H1 (cell line): ENCODE measurements at regions not wholly inside any gene's neighbourhood (a gene's known extent, or its start where the extent isn't known, plus 50 kb on each side); places are given as distances from the start of the nearest gene placed in this dataset.
A peak's percentile ranks its signal among the peaks of the same experiment; 100 is the strongest.

Source experiments
- CTCF ChIA-PET: fragments of 300-600 bp; sonication (Branson Sonifier 250); formaldehyde crosslinking; loops from one replicate; lab custom pipeline; 2021; ENCODE audit not compliant: partially characterized antibody; lab: Charles Lee
- POLR2A ChIA-PET: fragments of 300-600 bp; sonication (Branson Sonifier 250); formaldehyde crosslinking; loops from one replicate; lab custom pipeline; 2021; ENCODE audit warnings: inconsistent platforms; ENCODE audit not compliant: partially characterized antibody; lab: Charles Lee
- DNase-seq, 2 experiments: peaks; one replicate each; pipeline versions ENCODE4 v3.0.0 to v3.0.0-alpha.2; 2010 to 2022; ENCODE audit warnings: low spot score in 2 of 2, low read depth in 1 of 2, mixed read lengths in 1 of 2
- FAIRE-seq: peaks from 2 replicates; lab custom pipeline; 2011; peaks lifted over from hg19 to GRCh38; lab: Jason Lieb, UNC
- H2AFZ ChIP-seq: 2 replicates; pipeline ENCODE4 v1.8.1; 2012; ENCODE audit warnings: low read length, inconsistent platforms
- H2AK5ac ChIP-seq: 2 replicates; pipeline ENCODE4 v1.6.1; 2013; ENCODE audit warnings: low read depth, low read length
- H2BK120ac ChIP-seq: replicated peaks from 2 replicates; pipeline ENCODE3; 2013; ENCODE audit warnings: low read depth, low read length, inconsistent platforms
- H2BK12ac ChIP-seq: 2 replicates; pipeline ENCODE4 v1.6.1; 2013; ENCODE audit warnings: low read depth, low read length
- H2BK15ac ChIP-seq: 2 replicates; pipeline ENCODE4 v1.6.1; 2013; ENCODE audit warnings: low read length
- H2BK20ac ChIP-seq: 2 replicates; pipeline ENCODE4 v1.6.1; 2013; ENCODE audit warnings: low read length
- H2BK5ac ChIP-seq: 2 replicates; pipeline ENCODE4 v1.6.1; 2013; ENCODE audit warnings: low read depth, low read length
- H3K14ac ChIP-seq: 2 replicates; pipeline ENCODE4 v1.6.1; 2013; ENCODE audit warnings: inconsistent platforms; ENCODE audit not compliant: insufficient read length
- H3K18ac ChIP-seq: 2 replicates; pipeline ENCODE4 v1.6.1; 2013; ENCODE audit warnings: low read length; ENCODE audit errors: extremely low read depth
- H3K23ac ChIP-seq: 2 replicates; pipeline ENCODE4 v1.6.1; 2013; ENCODE audit warnings: inconsistent platforms; ENCODE audit not compliant: insufficient read length
- H3K23me2 ChIP-seq: 2 replicates; pipeline ENCODE4 v1.6.1; 2013; ENCODE audit warnings: low read depth, low read length
- H3K27ac ChIP-seq: 2 replicates; pipeline ENCODE4 v1.6.1; 2011; ENCODE audit warnings: low read depth, low read length, inconsistent platforms
- H3K27me3 ChIP-seq, 4 experiments: replicated peaks in 1 of 4; 1 replicate in 1 of 4; 2 replicates in 3 of 4; pipeline versions ENCODE4 v1.6.1 to v1.8.1; 2011 to 2013; ENCODE audit warnings: low read length in 3 of 4, mild to moderate bottlenecking in 3 of 4, inconsistent platforms in 2 of 4, mixed read lengths in 2 of 4, moderate library complexity in 1 of 4; ENCODE audit not compliant: control insufficient read depth in 3 of 4, insufficient read depth in 3 of 4; ENCODE audit errors: extremely low read depth in 1 of 4
- H3K36me3 ChIP-seq, 4 experiments: 2 replicates each; pipeline versions ENCODE4 v1.6.1 to v1.8.1; 2011 to 2013; ENCODE audit warnings: mild to moderate bottlenecking in 4 of 4, low read length in 3 of 4, moderate library complexity in 2 of 4, control low read depth in 1 of 4, inconsistent platforms in 1 of 4; ENCODE audit not compliant: insufficient read depth in 4 of 4, control insufficient read depth in 2 of 4
- H3K4ac ChIP-seq: replicated peaks from 2 replicates; pipeline ENCODE3; 2013; ENCODE audit warnings: low read length, low read depth, mixed read lengths, inconsistent platforms; ENCODE audit not compliant: insufficient read length
- H3K4me1 ChIP-seq, 4 experiments: replicated peaks in 1 of 4; 1 replicate in 1 of 4; 2 replicates in 3 of 4; pipeline versions ENCODE4 v1.6.1 to v1.8.1; 2011 to 2013; ENCODE audit warnings: low read length in 3 of 4, inconsistent platforms in 2 of 4, mixed read lengths in 1 of 4; ENCODE audit not compliant: insufficient read depth in 4 of 4, control insufficient read depth in 3 of 4
- H3K4me2 ChIP-seq, 2 experiments: 2 replicates each; pipeline versions ENCODE4 v1.6.1 to v1.8.1; 2011 to 2013; ENCODE audit warnings: low read depth in 2 of 2, low read length in 2 of 2, control low read depth in 1 of 2, inconsistent platforms in 1 of 2, mild to moderate bottlenecking in 1 of 2; ENCODE audit not compliant: insufficient read depth in 1 of 2
- H3K4me3 ChIP-seq, 4 experiments: fragments of 200-600, 300-600 bp in 1 of 4; sonication (generic), shearing (Covaris generic), sonication (Bioruptor Twin) in 1 of 4; 2 replicates each; pipeline versions ENCODE4 v1.5.1 to v1.8.1; 2011 to 2016; ENCODE audit warnings: low read length in 4 of 4, low read depth in 3 of 4, control low read depth in 2 of 4, inconsistent platforms in 2 of 4, mild to moderate bottlenecking in 2 of 4, mixed read lengths in 1 of 4, moderate library complexity in 1 of 4; ENCODE audit not compliant: insufficient read depth in 2 of 4; ENCODE audit errors: extremely low read depth in 1 of 4
- H3K56ac ChIP-seq: replicated peaks from 2 replicates; pipeline ENCODE3; 2013; ENCODE audit warnings: low read depth, mild to moderate bottlenecking, mixed read lengths, low read length, inconsistent platforms; ENCODE audit not compliant: insufficient read length
- H3K79me1 ChIP-seq: 2 replicates; pipeline ENCODE4 v1.6.1; 2013; ENCODE audit warnings: low read depth, low read length, control low read depth
- H3K79me2 ChIP-seq, 2 experiments: 2 replicates each; pipeline versions ENCODE4 v1.6.1 to v1.8.1; 2012 to 2013; ENCODE audit warnings: low read length in 2 of 2, mild to moderate bottlenecking in 2 of 2, inconsistent platforms in 1 of 2; ENCODE audit not compliant: insufficient read depth in 2 of 2, control insufficient read depth in 1 of 2
- H3K9ac ChIP-seq, 4 experiments: replicated peaks in 1 of 4; 1 replicate in 1 of 4; 2 replicates in 3 of 4; pipeline versions ENCODE4 v1.6.1 to v1.8.1; 2011 to 2013; ENCODE audit warnings: low read depth in 3 of 4, low read length in 3 of 4, control low read depth in 2 of 4, mild to moderate bottlenecking in 2 of 4, moderate library complexity in 2 of 4, inconsistent platforms in 1 of 4; ENCODE audit errors: extremely low read depth in 1 of 4
- H3K9me3 ChIP-seq, 2 experiments: 2 replicates each; pipeline versions ENCODE4 v1.6.1 to v1.8.1; 2012 to 2013; ENCODE audit warnings: mild to moderate bottlenecking in 2 of 2, moderate library complexity in 2 of 2, control low read depth in 1 of 2, inconsistent platforms in 1 of 2, low read depth in 1 of 2, low read length in 1 of 2, mixed read lengths in 1 of 2; ENCODE audit not compliant: insufficient read depth in 2 of 2
- H4K20me1 ChIP-seq, 2 experiments: replicated peaks in 1 of 2; 2 replicates each; pipeline versions ENCODE3 to v1.8.1; 2011 to 2013; ENCODE audit warnings: inconsistent platforms in 2 of 2, low read length in 2 of 2, mild to moderate bottlenecking in 1 of 2; ENCODE audit not compliant: insufficient read depth in 2 of 2, control insufficient read depth in 1 of 2
- H4K5ac ChIP-seq: 2 replicates; pipeline ENCODE4 v1.6.1; 2013; ENCODE audit warnings: low read length, low read depth, mixed read lengths, inconsistent platforms; ENCODE audit not compliant: insufficient read length
- H4K8ac ChIP-seq: 2 replicates; pipeline ENCODE4 v1.8.0; 2013; ENCODE audit warnings: mild to moderate bottlenecking, moderate library complexity, low read length, inconsistent platforms; ENCODE audit not compliant: insufficient read depth; ENCODE audit errors: extremely low read depth
- H4K91ac ChIP-seq: replicated peaks from 2 replicates; pipeline ENCODE3; 2013; ENCODE audit warnings: low read length, mixed read lengths, inconsistent platforms; ENCODE audit not compliant: insufficient read length
- CREB1 ChIP-seq: IDR thresholded peaks from 2 replicates; pipeline ENCODE4 v1.6.1; 2012; ENCODE audit warnings: inconsistent platforms
- CTCF ChIP-seq, 3 experiments: IDR thresholded peaks; 1 replicate in 2 of 3; 2 replicates in 1 of 3; pipeline versions ENCODE4 v1.5.1 to v1.6.1; 2011; ENCODE audit warnings: low read length in 3 of 3, mild to moderate bottlenecking in 3 of 3, inconsistent platforms in 2 of 3, low read depth in 1 of 3, moderate library complexity in 1 of 3; ENCODE audit not compliant: insufficient read depth in 1 of 3; ENCODE audit errors: control extremely low read depth in 1 of 3
- FOSL1 ChIP-seq: IDR thresholded peaks from 2 replicates; pipeline ENCODE4 v1.6.1; 2011; ENCODE audit warnings: mild to moderate bottlenecking, low read depth, low read length, moderate library complexity; ENCODE audit not compliant: insufficient read depth
- GABPA ChIP-seq: IDR thresholded peaks from 2 replicates; pipeline ENCODE4 v1.6.1; 2011; ENCODE audit warnings: mild to moderate bottlenecking, low read length, moderate library complexity, borderline replicate concordance; ENCODE audit not compliant: insufficient read depth
- GTF2F1 ChIP-seq: IDR thresholded peaks from 2 replicates; pipeline ENCODE4 v1.6.1; 2012; ENCODE audit warnings: low read depth, low read length, improper control_type of control experiment, borderline replicate concordance
- MAFK ChIP-seq: IDR thresholded peaks from 2 replicates; pipeline ENCODE4 v1.6.1; 2012; ENCODE audit warnings: low read depth, mild to moderate bottlenecking, improper control_type of control experiment, low read length
- RAD21 ChIP-seq, 2 experiments: IDR thresholded peaks in 1 of 2; conservative IDR thresholded peaks in 1 of 2; 2 replicates each; pipeline ENCODE4 v1.6.1; 2011; ENCODE audit warnings: low read depth in 2 of 2, low read length in 2 of 2, improper control_type of control experiment in 1 of 2, inconsistent platforms in 1 of 2, mild to moderate bottlenecking in 1 of 2, moderate library complexity in 1 of 2
- TAF1 ChIP-seq: IDR thresholded peaks from 2 replicates; pipeline ENCODE4 v1.6.1; 2011; ENCODE audit warnings: mild to moderate bottlenecking, low read depth, low read length
- TBP ChIP-seq: IDR thresholded peaks from 2 replicates; pipeline ENCODE4 v1.6.1; 2011; ENCODE audit warnings: low read depth, low read length, improper control_type of control experiment
- WGBS, 2 experiments: shearing (Covaris generic) in 1 of 2; methylation state at CpG; one replicate each; pipeline versions ENCODE4 v1.1.6 to v1.1.7; 2013 to 2015; ENCODE audit warnings: low lambda C conversion rate in 2 of 2, mixed read lengths in 2 of 2, inconsistent platforms in 1 of 2, low coverage in 1 of 2, missing lambda C conversion rate in 1 of 2; ENCODE audit not compliant: insufficient replicate concordance in 2 of 2, insufficient coverage in 1 of 2, insufficient read length in 1 of 2; ENCODE audit errors: extremely low coverage in 1 of 2, missing lambda C conversion rate in 1 of 2; 5-methylcytosine and 5-hydroxymethylcytosine counted together

DNA sequence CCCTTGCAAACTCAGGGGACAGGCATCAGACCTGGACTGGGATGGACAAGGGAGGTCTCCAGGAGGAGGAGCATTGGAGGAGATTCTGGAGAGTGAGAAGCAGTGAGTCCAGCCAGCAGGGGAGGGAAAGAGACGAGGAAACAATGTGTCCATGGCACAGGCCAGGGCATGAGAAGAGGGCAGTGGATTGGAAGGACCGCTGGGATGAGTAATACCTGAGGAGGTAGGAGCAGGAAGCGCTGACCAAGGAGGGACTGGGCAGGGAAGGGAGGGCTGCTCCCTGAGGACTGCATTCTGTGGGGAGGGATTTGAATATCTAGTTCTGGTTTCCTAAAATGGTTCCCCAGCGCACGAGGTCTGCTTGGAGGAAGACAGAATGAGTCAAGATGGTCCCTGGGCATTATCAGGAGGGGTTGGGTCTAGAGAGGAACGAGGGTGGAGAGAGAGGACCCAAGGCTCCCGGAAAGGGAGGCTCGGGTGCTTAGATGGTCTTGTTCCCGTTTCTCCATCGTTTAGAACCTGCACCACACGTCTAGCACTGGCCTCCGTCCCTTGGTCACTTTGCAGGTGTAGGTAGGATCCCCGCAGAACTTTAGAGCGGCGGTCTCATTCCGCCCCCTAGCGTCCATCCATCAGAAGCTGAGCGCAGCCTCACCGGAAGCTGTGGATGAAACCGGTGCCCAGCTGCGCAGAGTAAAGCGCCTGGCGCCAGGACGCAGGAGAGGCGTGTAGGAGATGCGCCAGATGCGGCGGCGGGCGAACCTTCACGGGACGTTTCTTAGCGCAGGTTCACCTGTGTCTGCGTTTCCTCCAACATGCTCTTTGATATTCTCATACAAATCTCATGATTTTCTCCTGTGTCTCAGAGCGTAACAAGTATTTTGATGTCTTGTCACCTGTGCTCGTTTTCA lies 190.7 kb upstream of the NDN start:
- H3K79me2 ChIP-seq: no peaks in the 10 kb centered on the region
- ChIA-PET CTCF (interaction anchor here (0.6 to 1.0 kb wide), 5 partner anchors 12 to 920 kb away, joined by 3 to 4 read pairs (median 4); no protein-coding TSS in a partner anchor), POLR2A (no interaction called here)
- 41% methylated on average over 36 of the region's 36 CpGs; no CpG with 5 or more reads in 1 of the 2 experiments for WGBS, 2 experiments
- no peak overlapping the region for H2BK5ac ChIP-seq
- H3K18ac ChIP-seq: no peak overlapping the region
- no peak overlapping the region for H4K8ac ChIP-seq
- no peak overlapping the region for H2BK15ac ChIP-seq
- no peak overlapping the region for H4K91ac ChIP-seq
- H3K9ac ChIP-seq: no peak overlapping the region
- no peak overlapping the region for H3K56ac ChIP-seq
- FAIRE-seq: no peak
- no peaks in the 10 kb centered on the region for H4K20me1 ChIP-seq
- H3K14ac ChIP-seq: no peak overlapping the region
- no peaks in the 10 kb centered on the region for H3K23me2 ChIP-seq
- H3K36me3 ChIP-seq: no peaks in the 10 kb centered on the region
- peak overlapping the region in 1 of 2 experiments; percentile 67; a peak in 2 of 4 replicates for H3K4me2 ChIP-seq
- no peak overlapping the region for H2AK5ac ChIP-seq
- H3K27ac ChIP-seq: no peak overlapping the region
- H4K5ac ChIP-seq: no peak overlapping the region
- H3K4me1 ChIP-seq: no peaks in the 10 kb centered on the region
- no peaks in the 10 kb centered on the region for H3K79me1 ChIP-seq
- H3K4me3 ChIP-seq: peak overlapping the region in 2 of 4 experiments; percentile 36 to 54; a peak in 4 of 8 replicates
- H2AFZ ChIP-seq: peak overlapping the region; percentile 75
- peaks cover 16 to 47% of the 10 kb centered on the region in 2 experiments for H3K9me3 ChIP-seq
- H2BK20ac ChIP-seq: no peak overlapping the region
- peak in 1 of 2 experiments; percentile 85 for DNase-seq
- H3K23ac ChIP-seq: no peak overlapping the region
- H3K4ac ChIP-seq: no peak overlapping the region
- H2BK120ac ChIP-seq: no peak overlapping the region
- H3K27me3 ChIP-seq: peaks cover 0 to 5% (median 1%) of the 10 kb centered on the region in 4 experiments; a peak in 2 of 7 replicates
- H2BK12ac ChIP-seq: no peak overlapping the region
- TF ChIP-seq RAD21 (IDR thresholded peaks at IDR 0.05 in 1 of 2, conservative IDR thresholded peaks at IDR 0.05 in 1 of 2; ENCODE audit: low read depth in 2 of 2, low read length in 2 of 2) (peak; percentile 83 to 87), GABPA (0 out of 2 replicates have a peak, but pooled peaks have one; percentile 21), CTCF (IDR thresholded peaks at IDR 0.05; ENCODE audit: control extremely low read depth in 1 of 3, insufficient read depth in 1 of 3, low read depth in 1 of 3, low read length in 3 of 3) (peak; percentile 64 to 81 (median 72)), TAF1 (peak; percentile 37; the same call in 1 of the 2 replicates), CREB1 (peak; percentile 79), FOSL1 (no peak), MAFK (no peak), TBP (peak; percentile 59; the same call in 1 of the 2 replicates), GTF2F1 (no peak)
